ENCODE measurements at regions not wholly inside any gene's neighbourhood (a gene's known extent, or its start where the extent isn't known, plus 50 kb on each side); places are given as distances from the start of the nearest gene placed in this dataset.

GRCh38 chr1:198833706-198834503, 195.1 kb downstream of the PTPRC start:
- no peak overlapping the region for H2AFZ ChIP-seq (ENCODE audit: low read depth, low read length)
- H3K27ac ChIP-seq (ENCODE audit: low read length) = no peak overlapping the region
- no peaks in the 10 kb centered on the region for H3F3A ChIP-seq (ENCODE audit: insufficient read depth, low read length, poor library complexity, severe bottlenecking)
- no peak overlapping the region for H3K9ac ChIP-seq (ENCODE audit: low read length)
- H3K9me2 ChIP-seq (ENCODE audit: insufficient read depth, low read length) = no peaks in the 10 kb centered on the region
- H3K79me2 ChIP-seq (replicated peaks; ENCODE audit: insufficient read depth, low read length) = no peaks in the 10 kb centered on the region
- TF ChIP-seq MXI1 (conservative IDR thresholded peaks at IDR 0.05; ENCODE audit: poor library complexity, severe bottlenecking) (no peak), EZH2 (IDR thresholded peaks at IDR 0.05; ENCODE audit: borderline replicate concordance, insufficient read depth, low read length, poor library complexity, severe bottlenecking) (no peak), CTCF (IDR thresholded peaks at IDR 0.05; ENCODE audit: poor library complexity, severe bottlenecking) (no peak), EP300 (conservative IDR thresholded peaks at IDR 0.05; ENCODE audit: poor library complexity, severe bottlenecking) (no peak), REST (IDR thresholded peaks at IDR 0.05; ENCODE audit: borderline replicate concordance) (no peak), RAD21 (conservative IDR thresholded peaks at IDR 0.05) (no peak), TAF1 (IDR thresholded peaks at IDR 0.05; ENCODE audit: low read depth) (no peak), SMC3 (conservative IDR thresholded peaks at IDR 0.05; ENCODE audit: poor library complexity) (no peak), POLR2AphosphoS5 (IDR thresholded peaks at IDR 0.05) (no peak)
- no peaks in the 10 kb centered on the region for H3K36me3 ChIP-seq (ENCODE audit: insufficient read depth, low read length)
- no peaks in the 10 kb centered on the region for H4K20me1 ChIP-seq (ENCODE audit: insufficient read depth)
- no peak overlapping the region for H3K4me3 ChIP-seq (ENCODE audit: low read length)
- H3K4me2 ChIP-seq (ENCODE audit: low read length) = no peak overlapping the region
- no peaks in the 10 kb centered on the region for H3K9me3 ChIP-seq (ENCODE audit: low read length)
- H3K27me3 ChIP-seq (ENCODE audit: insufficient read depth, low read depth, low read length) = no peaks in the 10 kb centered on the region

GRCh38 chr1:198837278-198838021, 198.6 kb downstream of the PTPRC start:
- Histone ChIP-seq H3K9me3 (ENCODE audit: low read length) (no peaks in the 10 kb centered on the region), H3K27ac (ENCODE audit: low read length) (no peak overlapping the region), H3K36me3 (ENCODE audit: insufficient read depth, low read length) (no peaks in the 10 kb centered on the region), H3K27me3 (ENCODE audit: insufficient read depth, low read depth, low read length) (no peaks in the 10 kb centered on the region), H3K9ac (ENCODE audit: low read length) (no peak overlapping the region), H3F3A (ENCODE audit: insufficient read depth, low read length, poor library complexity, severe bottlenecking) (no peaks in the 10 kb centered on the region), H4K20me1 (ENCODE audit: insufficient read depth) (no peaks in the 10 kb centered on the region), H3K4me3 (ENCODE audit: low read length) (no peak overlapping the region), H3K79me2 (replicated peaks; ENCODE audit: insufficient read depth, low read length) (no peaks in the 10 kb centered on the region), H3K9me2 (ENCODE audit: insufficient read depth, low read length) (no peaks in the 10 kb centered on the region), H3K4me2 (ENCODE audit: low read length) (no peak overlapping the region), H2AFZ (ENCODE audit: low read depth, low read length) (no peak overlapping the region)
- TF ChIP-seq REST (IDR thresholded peaks at IDR 0.05; ENCODE audit: borderline replicate concordance) = no peak
- TF ChIP-seq CTCF (IDR thresholded peaks at IDR 0.05; ENCODE audit: poor library complexity, severe bottlenecking) = no peak
- no peak for TF ChIP-seq RAD21 (conservative IDR thresholded peaks at IDR 0.05)
- no peak for TF ChIP-seq TAF1 (IDR thresholded peaks at IDR 0.05; ENCODE audit: low read depth)
- no peak for TF ChIP-seq POLR2AphosphoS5 (IDR thresholded peaks at IDR 0.05)
- TF ChIP-seq EZH2 (IDR thresholded peaks at IDR 0.05; ENCODE audit: borderline replicate concordance, insufficient read depth, low read length, poor library complexity, severe bottlenecking) = no peak
- no peak for TF ChIP-seq EP300 (conservative IDR thresholded peaks at IDR 0.05; ENCODE audit: poor library complexity, severe bottlenecking)
- TF ChIP-seq SMC3 (conservative IDR thresholded peaks at IDR 0.05; ENCODE audit: poor library complexity) = no peak
- no peak for TF ChIP-seq MXI1 (conservative IDR thresholded peaks at IDR 0.05; ENCODE audit: poor library complexity, severe bottlenecking)

All from neural cell (in vitro differentiated cells).